GM12878 (cell line): ENCODE measurements at regions not wholly inside any gene's neighbourhood (a gene's known extent, or its start where the extent isn't known, plus 50 kb on each side); places are given as distances from the start of the nearest gene placed in this dataset.

ENCODE experiments used
- ATAC-seq: fragments of 200-7000 bp; cut with Tn5 transposase; 3 replicates; pipeline ENCODE4 v1.9.1; 2020; ENCODE audit warnings: mild to moderate bottlenecking, moderate library complexity
- BruUV-seq: library from RNA; stranded (reverse); fragments of 400-500 nt; replicated peaks from 2 replicates; lab custom pipeline; 2021; lab: Mats Ljungman, UMichigan
- CTCF ChIA-PET: fragments of 300-600 bp; sonication (Branson Sonifier 250); formaldehyde crosslinking; extraction: SDS; loops from one replicate; lab custom pipeline; 2021; ENCODE audit warnings: inconsistent platforms; lab: Yijun Ruan, JAX
- POLR2A ChIA-PET: fragments of 350-600 bp; formaldehyde crosslinking; extraction: SDS; loops from one replicate; lab custom pipeline; 2021; ENCODE audit warnings: inconsistent platforms; lab: Charles Lee
- RAD21 ChIA-PET: fragments of 300-600 bp; sonication (Branson Sonifier 250); formaldehyde crosslinking; loops from one replicate; lab custom pipeline; 2023; ENCODE audit warnings: antibody characterized with exemption; ENCODE audit not compliant: unreplicated experiment; lab: Charles Lee
- SMC1A ChIA-PET: fragments of 300-600 bp; sonication (Branson Sonifier 250); formaldehyde crosslinking; loops from one replicate; lab custom pipeline; 2023; ENCODE audit not compliant: unreplicated experiment, uncharacterized antibody; lab: Charles Lee
- DNase-seq: peaks from one replicate; pipeline ENCODE4 v3.0.0-alpha.2; 2011; ENCODE audit warnings: low read depth, low spot score
- FAIRE-seq: peaks from 3 replicates; lab custom pipeline; 2011; peaks lifted over from hg19 to GRCh38; lab: Jason Lieb, UNC
- H2AFZ ChIP-seq: 2 replicates; pipeline ENCODE4 v1.6.0; 2011; ENCODE audit warnings: low read depth, low read length, control low read depth; ENCODE audit not compliant: control insufficient read depth
- H3K27ac ChIP-seq: 2 replicates; pipeline ENCODE4 v1.5.1; 2011; ENCODE audit warnings: control low read depth; ENCODE audit not compliant: control insufficient read depth, insufficient read depth
- H3K27me3 ChIP-seq, 2 experiments: replicated peaks in 1 of 2; 2 replicates each; pipeline versions ENCODE4 v1.6.0 to v1.6.1; 2011; ENCODE audit warnings: low read length in 1 of 2; ENCODE audit not compliant: control insufficient read depth in 2 of 2, insufficient read depth in 2 of 2
- H3K36me3 ChIP-seq, 2 experiments: 2 replicates each; pipeline ENCODE4 v1.5.1; 2011; ENCODE audit warnings: low read length in 1 of 2; ENCODE audit not compliant: control insufficient read depth in 2 of 2, insufficient read depth in 2 of 2
- H3K4me1 ChIP-seq: 2 replicates; pipeline ENCODE4 v1.6.1; 2011; ENCODE audit warnings: mild to moderate bottlenecking, low read length, moderate library complexity, mixed read lengths; ENCODE audit not compliant: control insufficient read depth, insufficient read depth
- H3K4me2 ChIP-seq: 2 replicates; pipeline ENCODE4 v1.6.0; 2011; ENCODE audit warnings: control low read depth; ENCODE audit not compliant: control insufficient read depth, insufficient read depth
- H3K4me3 ChIP-seq: fragments of 200-600 bp; sonication (generic); 2 replicates; pipeline ENCODE4 v1.5.1; 2016
- H3K79me2 ChIP-seq: 2 replicates; pipeline ENCODE4 v1.6.0; 2011; ENCODE audit warnings: low read length; ENCODE audit not compliant: control insufficient read depth, insufficient read depth
- H3K9ac ChIP-seq: 2 replicates; pipeline ENCODE4 v1.8.0; 2011; ENCODE audit warnings: low read length, control low read depth, mixed read lengths; ENCODE audit not compliant: control insufficient read depth, insufficient read depth
- H3K9me3 ChIP-seq: replicated peaks from 3 replicates; pipeline ENCODE4 v1.5.1; 2011; ENCODE audit warnings: mild to moderate bottlenecking, low read length; ENCODE audit not compliant: control insufficient read depth, insufficient read depth
- H4K20me1 ChIP-seq: 2 replicates; pipeline ENCODE4 v1.6.0; 2011; ENCODE audit not compliant: control insufficient read depth, insufficient read depth
- CREB1 ChIP-seq: IDR thresholded peaks from 2 replicates; pipeline ENCODE4 v1.6.1; 2012; ENCODE audit warnings: low read depth, mild to moderate bottlenecking, inconsistent platforms
- CREM ChIP-seq: IDR thresholded peaks from 2 replicates; pipeline ENCODE4 v1.6.1; 2014; ENCODE audit warnings: antibody characterized with exemption, low read depth
- ELK1 ChIP-seq: IDR thresholded peaks from 2 replicates; pipeline ENCODE4 v1.6.1; 2012; ENCODE audit warnings: low read depth, low read length, improper control_type of control experiment
- GABPA ChIP-seq: IDR thresholded peaks from 2 replicates; pipeline ENCODE4 v1.6.1; 2014; ENCODE audit warnings: antibody characterized with exemption, low read depth, mild to moderate bottlenecking, inconsistent platforms
- IKZF2 ChIP-seq, 2 experiments: fragments of 450-650 bp; IDR thresholded peaks; 2 replicates each; pipeline ENCODE4 v1.6.1; 2017; ENCODE audit warnings: mild to moderate bottlenecking in 2 of 2, moderate library complexity in 2 of 2
- IRF4 ChIP-seq: IDR thresholded peaks from 2 replicates; pipeline ENCODE4 v1.6.1; 2011; ENCODE audit warnings: low read depth, low read length
- RCOR1 ChIP-seq: conservative IDR thresholded peaks from 2 replicates; pipeline ENCODE4 v1.6.1; 2012; ENCODE audit warnings: low read depth, low read length, improper control_type of control experiment
- REST ChIP-seq: IDR thresholded peaks from 2 replicates; pipeline ENCODE4 v1.6.1; 2012; ENCODE audit warnings: mild to moderate bottlenecking, low read depth, low read length
- RFX5 ChIP-seq: IDR thresholded peaks from 2 replicates; pipeline ENCODE4 v1.6.1; 2011; ENCODE audit warnings: low read depth, low read length, improper control_type of control experiment
- SUPT20H ChIP-seq: IDR thresholded peaks from 2 replicates; pipeline ENCODE4 v1.6.1; 2011; ENCODE audit warnings: low read depth, mild to moderate bottlenecking, low read length, moderate library complexity, borderline replicate concordance; ENCODE audit not compliant: control insufficient read depth
- WGBS: methylation state at CpG from one replicate; pipeline ENCODE4 v1.1.6; 2016; ENCODE audit warnings: low lambda C conversion rate; ENCODE audit not compliant: insufficient replicate concordance, insufficient coverage; ENCODE audit errors: missing lambda C conversion rate; 5-methylcytosine and 5-hydroxymethylcytosine counted together
- in situ Hi-C: fragments of 300-500 bp; cut with MboI; formaldehyde crosslinking; loops from 9 replicates; pipeline ENCODE4 v1.14.3; 2018; ENCODE audit warnings: mixed read lengths
- intact Hi-C: fragments of 100-400 bp; cut with micrococcal nuclease; formaldehyde crosslinking; loops from one replicate; pipeline ENCODE4 v1.14.2; 2022; ENCODE audit not compliant: unreplicated experiment

DNA sequence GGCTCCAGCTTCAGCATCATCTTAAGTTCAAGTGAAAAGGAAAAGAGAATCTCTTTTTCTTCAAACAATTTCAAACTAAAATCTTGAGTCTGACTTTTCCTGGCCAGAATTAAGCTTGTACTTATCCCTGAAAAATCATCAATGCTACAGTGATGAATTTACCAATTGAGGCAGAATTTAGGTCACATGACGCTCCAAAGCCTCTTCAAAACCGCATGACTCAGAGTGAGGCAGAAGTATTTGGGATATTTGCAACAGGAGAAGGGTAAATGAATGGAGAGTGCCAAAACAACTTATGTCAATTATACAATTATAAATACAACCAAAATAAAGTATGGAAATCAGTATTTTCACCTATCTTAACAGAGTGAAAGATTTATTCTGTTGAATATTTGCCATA is 515.5 kb downstream of the COL12A1 start (continued):
- TF ChIP-seq CREM (no peak), IRF4 (no peak), GABPA (no peak), IKZF2 (IDR thresholded peaks at IDR 0.05) (no peak), SUPT20H (no peak)

- intact Hi-C loops = no loop called here
- Histone ChIP-seq H3K9me3 (no peaks in the 10 kb centered on the region), H2AFZ (no peak overlapping the region), H3K36me3 (no peaks in the 10 kb centered on the region), H3K4me3 (no peak overlapping the region), H3K27ac (no peak overlapping the region), H3K79me2 (no peaks in the 10 kb centered on the region), H3K4me1 (no peaks in the 10 kb centered on the region), H3K9ac (no peak overlapping the region), H4K20me1 (no peaks in the 10 kb centered on the region), H3K27me3 (no peaks in the 10 kb centered on the region; a peak in 1 of 4 replicates), H3K4me2 (no peak overlapping the region)
- ChIA-PET CTCF (no interaction called here), RAD21 (no interaction called here), POLR2A (no interaction called here), SMC1A (no interaction called here)
- no peak for DNase-seq
- BruUV-seq = no TSS peak
- no peak; the same call in 2 of the 3 replicates for ATAC-seq
- WGBS = 0% methylated on average over 2 of the region's 2 CpGs
- TF ChIP-seq RCOR1 (no peak), CREB1 (no peak), RFX5 (no peak), REST (no peak), ELK1 (no peak)
- in situ Hi-C loops = no loop called here
- no peak for FAIRE-seq
These were observed 516.3 kb downstream of the COL12A1 start for GRCh38 chr6:74689601-74690000.
